CD4-positive, alpha-beta T cell treated with Interleukin-17A for 1 hour (primary cell): ENCODE measurements at regions not wholly inside any gene's neighbourhood (a gene's known extent, or its start where the extent isn't known, plus 50 kb on each side); places are given as distances from the start of the nearest gene placed in this dataset.

Experiments
- DNase-seq: peaks from one replicate; pipeline ENCODE4 v3.0.0-alpha.2; 2020

GRCh38 chr10:113967126-113967525, 76.5 kb upstream of the ADRB1 start:
- no peak for DNase-seq

DNA sequence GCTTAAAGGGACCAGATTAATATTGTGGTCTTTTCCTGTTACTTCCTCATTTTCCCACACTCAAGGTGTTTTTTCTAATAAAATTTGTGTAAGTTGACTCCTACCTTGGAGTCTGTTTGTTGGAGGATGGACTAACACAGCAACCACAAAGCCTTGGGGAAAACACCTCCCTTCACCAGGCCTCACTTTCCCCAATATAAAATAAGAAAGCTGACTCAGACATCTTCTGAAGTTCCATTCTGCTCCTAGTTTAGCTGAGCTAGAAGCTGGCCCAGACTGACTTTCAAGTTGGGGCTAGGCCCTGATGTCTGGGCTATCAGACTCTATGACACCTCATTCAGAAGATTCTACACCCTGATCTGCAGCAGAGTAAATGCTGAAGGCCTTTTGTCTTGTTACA, 73.0 kb upstream of the ADRB1 start:
- no peak for DNase-seq

- DNase-seq, result no peak
Measured at GRCh38 chr10:113971349-113971973, 72.2 kb upstream of the ADRB1 start.

GRCh38 chr10:113977174-113977573, 66.5 kb upstream of the ADRB1 start:
- DNase-seq, result no peak

GRCh38 chr10:113978802-113979201, 64.9 kb upstream of the ADRB1 start:
- DNase-seq, result no peak

DNA sequence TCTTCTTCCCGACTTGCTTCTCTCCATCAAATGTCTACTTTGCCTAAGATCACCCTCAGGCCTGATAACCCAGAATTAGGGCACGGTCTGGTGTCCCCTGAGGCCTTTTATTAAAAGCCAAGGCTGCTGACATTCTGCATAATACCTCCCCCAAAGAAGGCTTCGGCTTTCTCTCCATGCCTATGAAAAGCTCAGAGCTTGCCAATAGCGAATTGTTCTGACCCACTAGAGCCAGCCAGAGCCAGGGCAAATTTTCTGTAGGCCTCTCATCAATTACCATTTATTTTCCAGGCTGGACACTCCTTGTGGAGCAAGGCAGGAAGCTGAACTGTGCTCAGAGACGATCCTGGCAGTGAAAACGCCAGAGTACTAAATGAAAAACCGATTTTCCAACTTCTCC, 64.3 kb upstream of the ADRB1 start:
- DNase-seq, result no peak

DNA sequence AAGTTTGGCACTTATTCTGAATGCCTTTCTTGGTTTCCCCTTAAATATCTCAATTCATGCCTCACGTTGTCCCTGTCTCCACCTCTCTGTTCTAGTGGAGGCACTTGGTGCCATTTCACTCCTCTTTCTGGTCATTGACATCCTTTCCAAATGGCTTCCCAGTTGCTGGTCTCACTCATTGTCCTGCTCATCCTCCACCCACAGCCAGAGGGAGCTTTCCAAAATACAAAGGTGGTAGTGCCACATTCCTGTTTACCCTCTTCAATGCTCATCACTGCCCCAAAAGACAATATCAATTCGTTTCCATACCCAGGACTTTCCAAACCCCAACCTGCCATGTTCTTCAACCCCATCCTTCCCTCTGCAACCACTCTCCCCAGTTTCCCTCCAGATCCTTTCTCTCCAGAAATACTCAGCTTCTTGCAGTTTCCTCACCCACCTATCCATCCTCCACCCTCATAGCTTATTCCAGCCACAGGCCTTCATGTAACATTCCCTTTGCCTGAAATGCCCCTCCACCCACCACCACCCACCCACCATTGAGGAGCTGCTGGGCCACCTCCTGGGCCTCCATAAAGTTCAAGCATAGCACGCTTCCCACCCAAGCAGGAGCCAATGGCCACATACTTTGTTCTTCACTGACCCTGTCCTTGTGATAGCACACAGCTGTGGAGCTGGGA, 63.1 kb upstream of the ADRB1 start:
- DNase-seq, result no peak

- no peak for DNase-seq
Measured at GRCh38 chr10:113982296-113982695, 61.4 kb upstream of the ADRB1 start.

- no peak for DNase-seq
Measured at GRCh38 chr10:113982769-113983168, 60.9 kb upstream of the ADRB1 start.

- DNase-seq, result peak; percentile 17
Measured at GRCh38 chr10:113983552-113983951, 60.1 kb upstream of the ADRB1 start.

DNA sequence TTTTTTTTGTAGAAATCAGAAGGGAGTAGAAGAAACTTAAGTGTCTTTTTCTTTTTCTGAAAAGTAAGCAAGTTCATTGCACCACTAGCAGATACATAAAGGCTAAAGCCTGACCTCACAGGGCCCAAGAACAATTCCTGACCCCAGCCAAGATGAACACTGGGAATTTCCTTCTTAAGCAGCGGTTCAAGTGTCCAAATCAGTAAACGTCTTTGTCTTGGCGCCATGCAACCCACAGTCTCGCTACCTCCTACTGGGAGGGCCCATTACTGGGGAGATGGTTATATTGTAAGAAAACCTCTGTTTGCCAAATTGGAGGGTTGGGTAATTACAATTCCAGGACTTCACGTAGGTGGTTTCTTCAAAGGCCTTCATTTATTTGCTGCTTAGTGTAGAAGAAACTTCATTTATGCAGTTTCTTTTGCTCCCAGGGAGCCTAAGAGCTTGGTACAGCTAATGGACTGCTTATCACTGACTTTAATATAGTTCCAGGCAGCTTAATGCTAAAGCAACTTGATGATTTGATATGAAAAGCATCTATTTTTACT, 58.3 kb upstream of the ADRB1 start:
- no peak for DNase-seq

GRCh38 chr10:113986316-113986715, 57.4 kb upstream of the ADRB1 start:
- DNase-seq, result no peak

- DNase-seq, result no peak
Measured at GRCh38 chr10:113987156-113987555, 56.5 kb upstream of the ADRB1 start.

DNA sequence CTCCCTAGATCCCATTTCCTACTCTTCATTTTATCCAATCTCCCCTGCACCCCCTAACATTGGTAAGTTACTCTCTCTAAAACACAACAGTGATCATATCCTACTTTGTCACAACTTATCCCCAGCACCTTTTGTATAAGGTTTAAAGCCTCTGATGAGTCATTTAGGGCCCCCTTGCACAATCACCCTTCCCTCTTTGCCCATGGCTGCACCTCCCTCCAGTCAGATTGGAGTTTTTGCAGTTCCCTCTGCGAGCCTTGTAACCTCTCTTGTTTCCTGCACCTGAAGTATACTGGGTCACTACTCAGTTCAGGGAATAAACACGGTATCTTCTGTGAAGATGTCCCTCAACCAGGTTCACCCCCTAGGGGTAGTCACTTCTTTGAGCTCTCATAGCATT, 55.9 kb upstream of the ADRB1 start:
- no peak for DNase-seq

DNA sequence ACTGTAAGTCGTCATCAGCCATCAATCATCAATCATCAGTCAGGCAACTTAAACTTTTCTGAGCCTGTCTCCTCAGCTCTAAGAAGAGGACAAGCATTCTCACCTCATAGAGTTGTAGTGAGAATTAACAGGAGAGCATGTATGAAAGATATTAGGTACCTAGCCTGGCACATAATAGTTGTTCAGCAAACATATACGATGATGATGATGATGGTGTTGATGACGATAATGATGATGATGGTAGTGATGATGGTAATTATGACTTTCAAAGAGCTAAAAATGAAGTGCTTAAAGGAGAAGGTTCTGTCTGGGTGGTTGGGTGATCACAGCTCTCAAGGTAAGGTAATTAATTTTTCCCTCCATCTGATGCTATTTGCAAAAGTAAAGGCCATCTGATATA, 55.1 kb upstream of the ADRB1 start:
- DNase-seq, result no peak

DNA sequence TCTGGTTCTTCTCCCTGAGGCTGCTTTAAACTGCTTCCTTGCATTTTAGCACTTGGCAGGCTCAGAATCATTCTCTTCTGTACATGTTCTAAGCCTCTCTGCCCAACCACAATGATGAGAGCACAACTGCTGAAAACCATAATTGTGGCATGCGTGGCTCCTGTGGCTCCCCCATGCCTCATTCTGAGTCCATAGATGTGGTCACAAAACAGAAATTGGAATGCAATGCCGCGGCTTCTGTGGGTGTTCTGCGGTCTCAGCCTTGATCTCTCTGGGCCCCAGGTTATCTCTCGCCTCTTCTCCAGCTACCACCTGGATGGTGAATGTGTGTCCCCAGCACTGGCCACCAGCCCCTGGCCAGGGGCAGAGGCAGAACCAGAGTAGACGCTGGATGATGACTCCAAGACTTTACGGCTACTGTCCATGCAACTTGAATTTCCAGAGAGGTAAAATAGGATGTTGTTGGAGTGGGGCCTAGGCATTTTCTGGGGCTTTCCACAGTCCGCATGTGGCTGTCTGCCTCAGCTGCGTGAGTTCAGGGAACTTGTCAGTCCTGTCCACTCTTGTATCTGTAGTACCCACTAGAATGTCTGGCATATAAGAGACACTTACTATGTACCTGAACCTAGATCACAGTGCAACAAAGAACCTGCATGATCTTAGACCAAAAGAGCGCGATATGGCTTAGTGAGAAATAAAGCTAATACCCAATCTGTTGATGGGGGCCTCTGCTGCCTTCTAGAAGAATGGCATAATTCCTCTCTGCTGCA, 52.4 kb upstream of the ADRB1 start:
- DNase-seq, result no peak

DNA sequence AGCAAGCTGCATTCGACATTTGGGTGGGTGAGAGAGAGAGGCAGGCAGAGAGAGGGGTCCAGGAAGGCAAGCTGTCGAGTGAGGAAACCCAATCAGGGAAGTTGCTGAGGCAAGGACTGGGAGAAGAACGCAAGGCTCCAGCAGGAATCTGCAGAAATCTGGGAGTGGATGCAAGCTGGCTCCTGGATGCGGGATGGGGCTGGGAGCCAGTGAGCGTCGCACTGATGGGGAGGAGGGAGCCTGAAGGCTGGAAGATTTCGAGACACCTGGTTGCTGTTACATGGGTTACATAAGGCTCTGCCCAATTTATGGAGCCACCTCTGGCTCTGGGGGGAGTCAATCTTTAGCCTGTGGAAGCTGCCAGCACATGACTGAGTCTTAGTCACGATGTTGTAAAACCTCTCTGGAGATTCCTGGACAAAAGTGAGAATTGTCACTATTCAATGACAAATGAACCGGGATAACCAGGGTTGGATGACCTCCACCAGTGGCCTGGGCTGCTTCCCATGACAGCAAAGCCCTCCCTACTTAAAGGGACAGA, 51.1 kb upstream of the ADRB1 start:
- no peak for DNase-seq

DNA sequence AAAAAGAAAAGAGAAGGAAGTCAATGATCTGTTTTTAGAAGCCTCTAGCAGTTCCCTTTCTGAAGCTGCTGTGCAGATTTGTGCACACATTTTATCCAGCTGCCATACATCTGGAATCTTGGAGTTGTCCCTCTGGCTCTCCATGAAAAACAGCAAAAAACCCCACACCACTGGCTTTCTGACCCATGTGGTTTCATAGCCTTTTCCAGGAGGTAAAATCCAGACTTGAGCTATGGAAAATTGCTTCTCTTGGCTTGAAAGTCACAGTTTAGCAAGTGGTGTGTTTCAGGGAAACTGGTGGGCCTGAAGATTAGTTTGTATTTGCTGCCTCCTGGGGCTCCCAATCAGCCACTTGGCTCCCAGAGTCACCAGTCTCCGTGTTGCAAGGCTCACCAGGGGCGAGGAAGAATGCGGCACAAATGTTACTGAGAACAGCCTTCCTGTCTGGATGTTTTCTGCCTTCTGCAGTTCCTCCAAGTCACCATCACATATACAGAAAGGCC, 50.1 kb upstream of the ADRB1 start:
- no peak for DNase-seq
